GM18519 (cell line): ENCODE measurements at regions not wholly inside any gene's neighbourhood (a gene's known extent, or its start where the extent isn't known, plus 50 kb on each side); places are given as distances from the start of the nearest gene placed in this dataset.
"Not testable (repeated sequence)": the region's sequence is repeated elsewhere in the genome, so short reads cannot be mapped to it uniquely, and the experiment has no call there.

Source experiments
- ATAC-seq: cut with Tn5 transposase; IDR thresholded peaks from one replicate; pipeline ENCODE4 v1.9.1; 2021; ENCODE audit warnings: mild to moderate bottlenecking, moderate library complexity; ENCODE audit not compliant: unreplicated experiment, low FRiP score

DNA sequence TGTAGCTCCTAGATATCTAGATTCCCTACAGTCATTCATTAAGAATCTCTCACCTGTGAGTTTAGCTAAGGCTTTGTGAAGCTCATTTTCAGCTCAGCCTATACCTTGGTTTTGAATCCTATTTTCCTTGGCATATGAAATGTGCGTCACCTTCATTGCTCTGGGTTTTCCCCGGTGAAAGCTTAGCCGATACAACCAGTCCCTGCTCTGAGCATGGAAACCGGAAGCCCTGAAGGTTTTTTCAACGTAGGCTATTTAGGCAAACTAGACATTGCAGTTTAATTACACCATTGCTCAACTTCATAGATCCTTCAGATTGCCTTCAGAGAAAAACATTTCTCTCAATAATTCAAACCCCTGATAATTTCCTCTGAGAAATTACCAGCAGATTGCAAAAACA is 206.8 kb upstream of the TPRG1 start:
- ATAC-seq, result no peak

GRCh38 chr3:188972310-188972709 is 199.5 kb upstream of the TPRG1 start:
- ATAC-seq, result no peak

DNA sequence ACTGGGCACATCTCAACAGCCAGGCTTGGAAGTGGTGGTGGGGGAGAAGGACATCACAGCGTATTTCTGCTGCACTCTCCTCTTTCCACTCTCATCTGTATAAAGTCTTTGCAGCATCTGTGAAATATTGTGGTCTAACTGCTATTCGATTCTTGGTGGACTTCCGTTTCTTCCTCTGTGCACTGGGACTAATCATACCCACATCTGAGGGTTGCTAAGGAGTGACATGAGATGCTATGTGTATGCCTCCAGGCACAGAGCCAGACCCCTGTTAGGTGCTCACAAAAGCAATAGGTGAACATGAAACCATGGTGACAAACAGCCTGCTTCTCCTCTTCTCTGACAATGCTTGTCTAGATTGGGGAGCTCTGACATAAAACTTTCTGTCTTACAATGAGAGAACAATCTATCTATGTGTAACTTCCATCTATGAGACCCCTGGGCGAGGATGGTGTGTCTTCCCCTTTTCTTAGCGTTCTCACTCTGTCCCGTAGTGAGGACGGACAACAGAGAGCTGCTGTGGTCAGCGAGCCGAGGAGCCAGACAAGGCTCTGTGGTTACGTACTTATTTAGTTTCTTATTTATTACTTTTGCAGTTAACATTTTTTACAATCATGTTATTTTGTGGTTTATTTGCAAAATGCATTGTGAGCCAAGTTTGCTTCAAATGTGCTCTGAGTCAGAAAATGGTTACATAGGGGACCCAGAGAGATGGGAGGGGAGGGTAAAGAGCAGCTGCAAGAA is 196.7 kb upstream of the TPRG1 start:
- ATAC-seq, result no peak

- no peak for ATAC-seq
These were observed 196.0 kb upstream of the TPRG1 start for GRCh38 chr3:188975600-188976314.

DNA sequence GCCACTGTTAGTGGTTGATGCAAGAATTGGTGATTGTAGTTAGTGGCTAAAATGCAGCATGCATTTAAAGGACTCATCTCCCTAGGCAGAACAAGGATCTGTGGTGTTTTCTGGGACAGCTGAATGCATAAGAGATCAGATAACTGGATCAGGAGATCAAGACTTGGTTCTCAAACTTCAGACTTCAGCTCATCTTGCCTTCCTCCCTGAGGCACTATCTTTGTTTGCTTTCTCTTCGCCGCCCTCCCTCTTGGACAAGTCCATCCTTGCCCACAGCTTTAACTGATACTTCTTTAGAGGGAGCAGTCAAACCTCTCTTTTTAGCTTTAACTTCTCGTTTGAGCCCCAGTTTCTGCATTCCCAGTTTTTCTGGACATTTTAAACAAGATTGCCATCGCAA is 195.4 kb upstream of the TPRG1 start:
- no peak for ATAC-seq

- no peak for ATAC-seq
These were observed 193.2 kb upstream of the TPRG1 start for GRCh38 chr3:188978421-188979171.

DNA sequence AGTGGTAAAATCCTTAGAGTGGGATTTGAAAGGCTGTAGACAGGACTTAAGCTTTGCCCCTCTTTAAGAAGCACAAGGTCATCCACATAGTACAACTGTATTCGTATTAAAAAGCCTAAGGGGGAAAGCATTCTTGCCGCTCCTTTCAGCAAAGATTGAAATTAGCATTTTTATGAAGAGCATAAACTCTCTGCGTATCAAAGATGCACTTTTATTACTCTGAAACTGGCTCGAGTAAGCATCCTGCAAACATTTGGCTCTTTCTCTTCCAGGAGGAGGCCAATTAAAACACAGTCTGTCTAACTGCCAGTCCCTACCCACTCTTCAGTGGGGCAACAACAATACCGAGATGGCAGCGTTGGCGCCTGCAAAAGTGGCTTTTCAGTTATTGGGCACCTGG is 192.5 kb upstream of the TPRG1 start:
- ATAC-seq, result no peak

GRCh38 chr3:188979669-188980310 is 192.0 kb upstream of the TPRG1 start:
- no peak for ATAC-seq

- ATAC-seq, result no peak
These were observed 178.6 kb upstream of the TPRG1 start for GRCh38 chr3:188993181-188993580.

- no peak for ATAC-seq
These were observed 170.2 kb upstream of the TPRG1 start for GRCh38 chr3:189001559-189001958.

DNA sequence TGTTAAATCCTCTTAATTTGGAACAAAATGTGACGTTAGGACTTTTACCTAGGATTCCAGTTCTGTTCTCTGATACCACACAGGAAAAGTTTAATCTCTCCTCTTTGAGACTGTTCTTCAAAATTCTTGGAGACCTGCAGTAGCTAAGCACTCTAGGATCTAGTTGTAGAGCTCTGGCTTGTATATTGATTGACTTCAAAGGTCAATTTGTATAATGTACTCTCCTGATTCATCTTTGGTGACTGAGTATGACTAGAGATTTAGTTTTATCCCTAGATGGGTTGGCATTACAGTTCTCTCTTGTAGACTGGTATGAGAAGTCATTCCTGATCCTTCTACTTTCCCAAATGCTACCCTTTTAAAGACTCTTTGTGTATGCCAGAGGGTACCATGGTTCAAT is 168.4 kb upstream of the TPRG1 start:
- no peak for ATAC-seq

- no peak for ATAC-seq
These were observed 158.4 kb upstream of the TPRG1 start for GRCh38 chr3:189013224-189013888.

DNA sequence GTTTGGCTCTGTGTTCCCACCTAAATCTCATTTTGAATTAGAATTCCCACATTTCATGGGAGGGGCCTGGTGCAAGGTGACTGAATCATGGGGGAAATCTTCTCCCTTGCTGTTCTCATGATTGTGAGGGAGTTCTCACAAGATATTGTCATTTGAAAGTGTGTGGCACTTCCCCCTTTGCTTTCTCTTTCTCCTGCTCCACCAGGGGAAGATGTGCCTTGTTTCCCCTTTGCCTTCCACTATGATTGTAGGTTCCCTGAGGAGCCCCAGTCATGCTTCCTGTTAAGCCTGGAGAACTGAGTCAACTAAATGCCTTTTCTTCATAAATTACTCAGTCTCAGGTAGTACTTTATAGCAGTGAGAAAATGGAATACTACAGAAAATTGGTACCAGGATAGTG is 157.2 kb upstream of the TPRG1 start:
- ATAC-seq, result no peak

DNA sequence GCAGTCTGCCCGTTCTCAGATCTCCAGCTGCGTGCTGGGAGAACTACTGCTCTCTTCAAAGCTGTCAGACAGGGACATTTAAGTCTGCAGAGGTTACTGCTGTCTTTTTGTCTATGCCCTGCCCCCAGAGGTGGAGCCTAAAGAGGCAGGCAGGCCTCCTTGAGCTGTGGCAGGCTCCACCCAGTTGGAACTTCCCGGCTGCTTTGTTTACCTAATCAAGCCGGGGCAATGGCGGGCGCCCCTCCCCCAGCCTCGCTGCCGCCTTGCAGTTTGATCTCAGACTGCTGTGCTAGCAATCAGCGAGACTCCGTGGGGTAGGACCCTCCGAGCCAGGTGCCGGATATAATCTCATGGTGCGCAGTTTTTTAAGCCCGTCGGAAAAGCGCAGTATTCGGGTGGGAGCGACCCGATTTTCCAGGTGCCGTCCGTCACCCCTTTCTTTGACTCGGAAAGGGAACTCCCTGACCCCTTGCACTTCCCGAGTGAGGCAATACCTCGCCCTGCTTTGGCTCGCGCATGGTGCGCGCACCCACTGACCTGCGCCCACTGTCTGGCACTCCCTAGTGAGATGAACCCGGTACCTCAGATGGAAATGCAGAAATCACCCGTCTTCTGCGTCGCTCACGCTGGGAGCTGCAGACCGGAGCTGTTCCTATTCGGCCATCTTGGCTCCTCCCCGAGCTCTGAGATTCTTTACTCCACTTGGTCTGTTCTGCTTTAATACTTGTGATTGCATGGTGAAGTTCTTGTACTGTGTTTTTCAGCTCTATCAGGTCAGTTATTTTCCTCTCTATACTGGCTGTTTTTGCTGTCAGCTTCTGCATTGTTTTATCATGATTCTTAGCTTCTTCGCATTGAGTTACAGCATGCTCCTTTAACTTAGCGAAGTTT is 148.9 kb upstream of the TPRG1 start:
- ATAC-seq, result not testable (repeated sequence)

GRCh38 chr3:189025866-189026265 is 145.9 kb upstream of the TPRG1 start:
- ATAC-seq, result no peak

- ATAC-seq, result no peak
These were observed 144.1 kb upstream of the TPRG1 start for GRCh38 chr3:189027626-189028155.

DNA sequence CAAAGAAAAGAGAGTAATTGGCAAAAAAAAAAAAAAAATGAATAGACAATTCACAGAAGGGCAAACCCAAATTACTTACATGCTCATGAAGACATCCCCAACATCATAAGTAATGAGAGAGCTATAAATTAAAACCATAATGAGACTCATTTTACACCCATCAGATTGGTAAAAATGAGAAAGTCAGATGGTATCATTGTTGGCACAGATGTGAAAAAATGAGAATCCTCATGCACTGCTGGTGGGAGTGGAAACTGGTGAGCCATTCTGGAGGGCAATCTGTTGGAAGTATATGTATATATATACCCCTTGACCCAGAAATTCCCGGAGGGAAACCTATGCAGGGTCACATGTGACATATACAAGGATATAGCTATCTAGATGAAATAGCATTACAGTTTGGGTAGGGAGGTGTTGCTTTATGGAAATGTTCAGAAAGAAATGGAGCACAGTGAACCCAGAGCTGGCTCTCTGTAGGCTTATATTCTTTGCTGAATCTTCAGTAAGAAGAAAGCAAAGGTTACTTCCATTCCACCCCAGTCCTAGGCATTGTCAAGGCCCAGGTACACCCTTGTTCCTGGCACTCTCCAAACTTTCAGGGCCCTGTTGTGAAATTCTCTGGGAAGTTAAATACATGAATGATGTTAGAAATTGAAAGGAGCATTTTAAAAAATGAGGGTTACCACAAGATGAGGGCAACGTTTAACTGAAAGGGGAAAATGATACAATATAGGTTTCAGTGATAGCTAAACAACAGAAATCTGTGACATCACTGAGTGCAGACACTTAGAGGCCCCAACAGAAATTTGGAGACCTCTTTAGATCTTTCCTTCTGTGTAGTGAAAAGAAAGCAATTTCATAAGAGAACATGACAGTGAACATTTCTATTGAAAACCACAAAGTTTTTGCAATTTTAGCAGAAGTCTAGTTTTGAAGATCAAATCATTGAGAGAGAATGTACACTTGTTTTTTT is 132.7 kb upstream of the TPRG1 start:
- no peak for ATAC-seq
